NCI-H1105 treated with DMSO at 0.1 percent for 48 hours (cell line): ENCODE measurements at regions not wholly inside any gene's neighbourhood (a gene's known extent, or its start where the extent isn't known, plus 50 kb on each side); places are given as distances from the start of the nearest gene placed in this dataset.

ENCODE experiments used
- DNase-seq: peaks from one replicate; lab custom pipeline; 2025; lab: John Stamatoyannopoulos, UW

DNA sequence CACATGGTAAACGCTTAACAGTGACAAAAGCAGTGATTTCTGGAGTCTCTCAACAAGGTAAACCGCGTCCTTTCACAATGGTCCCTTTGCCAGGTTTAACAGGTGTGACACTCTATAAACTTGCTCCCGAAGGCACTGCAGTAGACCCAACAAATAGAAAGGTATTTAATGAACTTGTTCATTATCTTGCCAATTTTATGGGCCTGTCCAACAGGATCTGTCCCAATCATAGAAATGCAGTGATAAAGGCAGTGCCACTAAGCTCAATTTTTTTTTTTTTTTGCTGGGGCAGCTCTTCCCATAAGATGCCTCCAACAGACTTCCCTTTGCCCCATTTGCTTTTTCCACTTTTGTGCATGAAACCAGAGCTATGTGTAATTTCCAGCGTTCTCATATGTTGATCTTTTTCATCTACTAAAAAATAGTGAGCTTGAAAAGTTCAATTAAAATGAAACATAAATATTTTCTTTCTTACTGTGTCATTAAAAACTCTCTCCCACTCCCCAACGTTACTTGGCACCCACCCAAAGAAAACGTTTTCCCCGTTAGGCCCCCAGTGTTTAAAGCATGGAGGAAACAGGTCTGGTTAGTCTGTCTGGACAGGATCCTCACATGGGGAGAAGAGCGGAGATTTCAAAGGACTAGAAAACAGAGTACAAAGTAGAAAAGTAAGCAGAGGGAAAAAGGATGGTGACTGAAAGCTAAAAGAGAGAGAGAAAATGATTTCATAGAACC, 80.9 kb upstream of the SPATA31D4 start:
- DNase-seq: no peak

- no peak for DNase-seq
Measured at GRCh38 chr9:81848472-81848871, 79.8 kb upstream of the SPATA31D4 start.

DNA sequence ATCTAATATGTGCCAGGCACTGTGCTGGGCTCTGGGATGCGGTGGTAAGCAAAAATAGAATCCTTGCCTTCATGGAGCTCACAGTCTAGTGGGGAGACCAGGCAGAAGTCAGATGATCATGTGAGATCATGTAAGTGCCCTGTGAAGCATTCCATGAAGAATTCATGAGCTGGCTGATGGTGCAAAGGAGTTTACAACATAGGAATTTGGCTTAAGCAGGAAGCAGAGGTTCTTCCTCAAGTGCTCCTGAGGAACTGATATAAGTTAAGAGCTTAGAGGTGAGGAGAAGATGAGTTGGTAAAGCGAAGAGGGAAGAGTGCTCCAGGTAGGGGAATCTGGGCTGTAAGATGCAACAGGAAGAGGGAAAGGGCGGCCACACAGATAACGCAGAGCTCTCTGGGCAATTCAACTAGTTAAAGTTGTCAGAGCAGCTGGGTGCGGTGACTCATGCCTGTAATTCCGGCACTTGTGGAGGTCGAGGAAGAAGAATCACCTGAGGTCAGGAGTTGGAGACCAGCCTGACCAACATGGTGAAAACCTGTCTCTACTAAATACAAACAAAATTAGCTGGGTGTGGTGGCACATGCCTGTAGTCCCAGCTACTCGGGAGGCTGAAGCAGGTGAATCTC, 78.5 kb upstream of the SPATA31D4 start:
- DNase-seq: no peak

GRCh38 chr9:81850724-81851123, 77.5 kb upstream of the SPATA31D4 start:
- DNase-seq: no peak

DNA sequence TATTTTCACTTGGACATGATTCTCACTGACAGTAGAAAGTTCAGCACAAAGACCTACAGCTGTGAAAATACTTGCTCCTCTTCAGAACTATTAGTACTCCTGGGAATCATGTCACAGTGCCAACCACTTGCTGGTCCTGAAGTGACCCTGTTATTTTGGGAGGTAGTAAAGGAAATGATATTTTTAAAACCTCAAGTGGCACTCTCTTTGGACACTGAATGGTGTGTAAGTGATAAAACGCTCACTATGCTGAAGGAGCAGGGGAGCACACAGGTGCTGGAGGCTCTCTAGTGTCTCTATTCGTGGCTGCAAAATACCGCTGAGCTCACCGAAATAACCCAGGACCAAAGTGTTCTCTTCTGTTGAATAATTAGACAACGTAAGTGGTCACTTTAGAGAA, 76.9 kb upstream of the SPATA31D4 start:
- DNase-seq: peak; percentile 71

GRCh38 chr9:81852820-81853219, 75.4 kb upstream of the SPATA31D4 start:
- no peak for DNase-seq

DNA sequence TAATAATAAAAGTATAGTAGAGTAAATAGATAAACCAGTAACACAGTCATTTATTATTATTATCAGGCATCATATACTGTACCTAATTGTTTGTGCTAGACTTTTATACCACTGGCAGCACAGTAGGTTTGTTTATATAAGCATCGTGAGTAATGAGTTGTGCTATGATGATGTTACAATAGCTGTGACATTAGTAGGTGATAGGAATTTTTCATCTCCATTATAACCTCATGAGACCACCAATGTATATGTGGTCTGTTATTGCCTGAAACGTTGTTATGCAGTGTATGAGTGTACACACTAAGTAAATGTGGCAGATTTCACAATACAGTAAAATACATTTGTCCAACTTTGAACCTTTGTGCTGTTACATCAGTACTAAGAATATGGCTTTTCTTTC, 72.7 kb upstream of the SPATA31D4 start:
- DNase-seq: no peak

DNA sequence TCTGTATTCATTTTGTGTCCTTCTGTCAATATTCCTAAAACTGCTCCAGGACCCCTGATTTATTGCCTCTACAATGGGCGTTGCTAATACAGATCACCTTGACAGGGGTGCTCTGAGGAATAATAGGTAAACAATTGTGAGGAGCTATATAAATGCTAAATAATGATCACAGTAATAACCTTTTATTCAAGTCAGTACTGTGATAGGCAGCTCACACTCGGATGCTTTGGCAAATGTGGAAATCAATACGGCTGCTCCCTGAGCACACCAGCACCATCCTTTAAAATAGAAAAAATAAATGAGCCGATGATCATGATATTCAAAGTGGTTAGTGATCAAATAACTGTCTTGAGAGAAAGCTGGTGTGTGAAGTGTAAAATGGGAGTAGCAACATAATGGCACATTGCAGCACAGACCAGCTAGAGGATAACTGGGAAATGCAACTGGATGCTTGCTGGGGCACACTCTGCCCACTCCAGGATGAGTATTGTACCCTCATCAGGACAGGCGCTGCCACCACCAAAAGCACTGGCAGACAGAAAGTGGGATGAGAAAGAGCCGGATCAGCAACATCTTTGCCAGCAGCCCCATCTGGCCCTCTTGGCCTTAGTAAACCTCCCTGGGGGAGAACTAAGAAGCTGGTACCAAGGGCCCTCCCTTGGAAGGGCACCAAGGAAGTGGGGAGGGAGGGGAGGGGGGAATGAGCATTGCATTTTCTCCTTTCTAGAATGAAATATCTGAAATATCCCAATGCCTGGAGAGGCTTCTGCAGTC, 69.4 kb upstream of the SPATA31D4 start:
- DNase-seq: no peak

- DNase-seq: no peak
Measured at GRCh38 chr9:81860581-81860980, 67.6 kb upstream of the SPATA31D4 start.

GRCh38 chr9:81861644-81862043, 66.6 kb upstream of the SPATA31D4 start:
- no peak for DNase-seq

- DNase-seq: no peak
Measured at GRCh38 chr9:81868145-81868544, 60.1 kb upstream of the SPATA31D4 start.

DNA sequence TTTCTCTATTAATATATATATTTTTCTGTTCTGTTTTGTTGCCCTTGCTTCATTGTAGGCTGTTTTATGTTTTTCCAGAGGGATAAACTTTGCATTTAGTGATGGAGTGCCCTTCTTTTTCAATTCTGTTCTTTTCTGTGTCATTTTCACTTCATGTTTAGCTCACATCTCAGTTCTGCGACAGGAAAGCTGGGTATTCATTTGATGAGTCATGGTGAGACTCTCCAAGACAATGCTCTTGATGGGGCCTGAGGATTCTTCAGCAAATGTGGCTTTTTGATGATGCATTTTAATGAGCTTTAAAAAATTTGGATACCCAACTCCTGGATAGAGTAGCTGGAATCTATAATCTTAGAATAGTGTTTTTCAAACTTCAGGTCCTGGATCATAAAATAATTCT, 56.5 kb upstream of the SPATA31D4 start:
- DNase-seq: no peak

- DNase-seq: no peak
Measured at GRCh38 chr9:81874250-81874649, 54.0 kb upstream of the SPATA31D4 start.

DNA sequence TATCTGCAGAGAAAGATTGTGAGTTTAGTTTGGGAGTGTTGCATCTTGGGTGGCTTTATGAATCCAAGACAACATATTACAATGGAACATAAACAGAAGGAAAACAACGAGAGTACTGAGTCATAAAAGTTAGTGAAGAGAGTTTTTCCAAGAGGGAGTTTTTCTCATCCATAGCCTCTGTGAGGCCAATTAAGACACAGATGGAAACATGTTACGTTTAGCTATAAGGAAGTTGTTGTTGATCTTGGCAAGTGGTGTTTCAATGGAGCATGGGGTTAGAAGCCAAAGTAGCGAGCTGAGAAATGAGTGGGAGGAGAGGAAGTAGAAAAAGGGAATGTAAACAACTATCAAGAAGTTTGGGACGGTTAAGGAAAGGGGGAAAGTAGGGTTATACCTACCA, 53.3 kb upstream of the SPATA31D4 start:
- no peak for DNase-seq

DNA sequence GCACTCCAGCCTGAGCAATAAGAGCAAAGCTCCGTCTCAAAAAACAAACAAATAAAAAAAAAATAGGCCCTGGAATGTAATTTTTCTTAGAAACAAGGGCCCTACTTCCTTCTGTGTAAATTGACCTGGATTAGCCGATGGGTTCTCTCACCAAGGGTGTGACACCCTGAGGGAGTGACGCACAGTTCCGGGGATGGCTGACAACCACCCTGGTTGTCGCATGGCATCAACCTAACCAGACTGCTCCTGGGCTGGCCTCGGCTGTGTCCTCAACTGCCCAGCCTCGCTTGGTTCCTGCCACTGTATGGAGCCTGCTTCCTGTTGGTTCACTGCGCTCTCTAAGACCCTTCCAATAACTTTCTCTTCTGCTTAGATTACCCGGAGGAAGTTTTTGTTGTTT, 51.2 kb upstream of the SPATA31D4 start:
- DNase-seq: no peak
